ENCODE measurements at regions not wholly inside any gene's neighbourhood (a gene's known extent, or its start where the extent isn't known, plus 50 kb on each side); places are given as distances from the start of the nearest gene placed in this dataset.

- no peak for DNase-seq
These were observed 246.1 kb upstream of the FN1 start for GRCh38 chr2:215681799-215682596.

GRCh38 chr2:215680605-215681598 is 245.0 kb upstream of the FN1 start:
- DNase-seq: peak; percentile 67

- no peak for DNase-seq
These were observed 242.2 kb upstream of the FN1 start for GRCh38 chr2:215678094-215678493.

- DNase-seq: no peak
These were observed 241.6 kb upstream of the FN1 start for GRCh38 chr2:215677481-215677880.

GRCh38 chr2:215672406-215672805 is 236.5 kb upstream of the FN1 start:
- no peak for DNase-seq

- DNase-seq: no peak
These were observed 235.8 kb upstream of the FN1 start for GRCh38 chr2:215671691-215672090.

GRCh38 chr2:215671244-215671643 is 235.4 kb upstream of the FN1 start:
- DNase-seq: no peak

GRCh38 chr2:215670396-215670795 is 234.5 kb upstream of the FN1 start:
- DNase-seq: no peak

GRCh38 chr2:215668378-215668775 is 232.5 kb upstream of the FN1 start:
- no peak for DNase-seq

- no peak for DNase-seq
These were observed 231.9 kb upstream of the FN1 start for GRCh38 chr2:215667585-215668377.

- peak; percentile 92 for DNase-seq
These were observed 229.1 kb upstream of the FN1 start for GRCh38 chr2:215664847-215665525.

- no peak for DNase-seq
These were observed 226.8 kb upstream of the FN1 start for GRCh38 chr2:215662715-215663114.

GRCh38 chr2:215660687-215661086 is 224.8 kb upstream of the FN1 start:
- peak; percentile 61 for DNase-seq

GRCh38 chr2:215659650-215660049 is 223.8 kb upstream of the FN1 start:
- DNase-seq: no peak

GRCh38 chr2:215658635-215659305 is 222.9 kb upstream of the FN1 start:
- DNase-seq: no peak

GRCh38 chr2:215657844-215658243 is 222.0 kb upstream of the FN1 start:
- DNase-seq: peak; percentile 95

- no peak for DNase-seq
These were observed 218.4 kb upstream of the FN1 start for GRCh38 chr2:215654148-215654819.

GRCh38 chr2:215653344-215654030 is 217.6 kb upstream of the FN1 start:
- DNase-seq: peak; percentile 39

GRCh38 chr2:215652388-215652787 is 216.5 kb upstream of the FN1 start:
- DNase-seq: peak; percentile 62

GRCh38 chr2:215651412-215651811 is 215.5 kb upstream of the FN1 start:
- DNase-seq: no peak
